HG03571 (cell line): ENCODE measurements at regions not wholly inside any gene's neighbourhood (a gene's known extent, or its start where the extent isn't known, plus 50 kb on each side); places are given as distances from the start of the nearest gene placed in this dataset.

Experiments
- ATAC-seq: cut with Tn5 transposase; IDR thresholded peaks from one replicate; pipeline ENCODE4 v1.9.1; 2021; ENCODE audit not compliant: unreplicated experiment

GRCh38 chr2:181241366-181241765 lies 215.8 kb upstream of the ITGA4 start:
- ATAC-seq = no peak

GRCh38 chr2:181241797-181242196 lies 215.4 kb upstream of the ITGA4 start:
- ATAC-seq = peak; percentile 80

DNA sequence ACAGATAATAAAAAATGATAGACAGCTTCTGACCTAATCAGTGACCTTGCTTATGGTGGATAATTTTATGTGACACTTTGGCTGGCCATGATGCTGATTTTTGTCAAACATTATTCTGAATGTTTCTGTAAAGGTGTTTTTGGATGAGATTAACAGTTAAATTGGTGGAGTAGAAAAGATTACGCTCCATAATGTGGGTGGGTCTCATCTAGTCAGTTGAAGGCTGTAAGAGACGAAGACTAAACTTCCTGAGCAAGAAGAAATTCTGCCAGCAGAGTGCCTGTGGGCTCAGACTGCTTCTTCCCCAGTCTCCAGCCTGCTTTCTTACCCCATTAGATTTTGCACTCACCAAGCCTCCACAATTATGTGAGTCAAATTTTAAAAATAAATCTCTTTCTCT lies 214.9 kb upstream of the ITGA4 start:
- ATAC-seq = no peak

- no peak for ATAC-seq
Observed at GRCh38 chr2:181243319-181243718, 213.9 kb upstream of the ITGA4 start.

- ATAC-seq = no peak
Observed at GRCh38 chr2:181250691-181251090, 206.5 kb upstream of the ITGA4 start.

- no peak for ATAC-seq
Observed at GRCh38 chr2:181252262-181253148, 204.7 kb upstream of the ITGA4 start.

- ATAC-seq = no peak
Observed at GRCh38 chr2:181253438-181253837, 203.7 kb upstream of the ITGA4 start.

GRCh38 chr2:181255651-181256050 lies 201.5 kb upstream of the ITGA4 start:
- no peak for ATAC-seq

- no peak for ATAC-seq
Observed at GRCh38 chr2:181258720-181259119, 198.5 kb upstream of the ITGA4 start.

GRCh38 chr2:181262782-181263181 lies 194.4 kb upstream of the ITGA4 start:
- ATAC-seq = no peak

DNA sequence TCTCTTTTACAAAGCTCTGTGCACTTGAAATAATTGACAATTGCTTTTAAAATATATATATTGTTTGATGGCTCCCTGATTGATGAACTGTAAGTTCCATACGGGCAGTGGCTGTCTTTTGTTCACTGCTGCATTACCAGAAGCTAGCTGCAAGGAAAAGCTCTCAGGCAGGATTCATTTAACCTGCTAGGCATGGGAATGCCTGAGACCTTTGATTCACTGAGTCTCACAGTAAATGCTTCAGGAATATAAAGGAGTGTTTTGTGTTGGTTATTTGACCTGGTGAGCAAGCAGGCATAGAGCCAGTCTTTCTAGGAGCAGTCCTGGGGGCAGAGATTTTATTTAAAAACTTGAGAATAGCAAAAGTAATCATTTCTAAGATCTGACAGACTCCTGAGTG lies 193.2 kb upstream of the ITGA4 start:
- ATAC-seq = no peak

DNA sequence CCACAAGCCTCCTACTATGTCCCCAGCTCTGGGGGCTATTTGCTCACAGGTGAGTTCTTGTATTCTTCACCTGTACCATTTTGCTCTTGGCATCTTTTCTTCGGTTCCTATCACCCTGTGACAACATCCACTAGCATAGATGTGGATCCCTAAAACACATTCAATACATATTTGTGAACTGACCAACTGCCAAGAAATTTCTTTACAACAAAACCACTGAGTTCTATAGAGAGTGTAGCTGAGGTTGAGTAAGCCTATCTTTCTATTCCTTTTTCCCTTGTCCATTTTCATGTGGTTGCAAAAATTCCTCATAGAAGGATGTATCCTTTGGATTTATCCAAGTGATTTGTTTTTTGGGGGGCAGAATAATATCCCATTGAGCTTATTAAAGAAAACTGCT lies 192.7 kb upstream of the ITGA4 start:
- ATAC-seq = no peak

DNA sequence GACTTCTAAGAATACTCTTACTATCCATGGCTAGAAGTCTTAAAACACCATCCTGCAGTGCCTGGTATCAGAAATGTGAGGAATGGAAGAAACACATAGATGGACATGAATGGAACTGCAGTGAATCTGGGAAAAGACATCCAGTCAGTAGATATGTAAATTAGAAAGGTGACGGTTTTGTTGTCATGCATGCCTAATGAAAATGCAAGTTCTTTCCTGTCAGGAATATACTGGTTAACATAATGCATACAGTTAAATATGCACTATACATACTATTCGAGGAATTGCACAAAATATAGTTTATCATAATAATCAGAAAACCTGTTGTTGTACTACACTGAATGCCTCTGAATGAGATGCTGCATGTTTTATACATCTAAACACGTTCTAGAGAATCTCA lies 190.6 kb upstream of the ITGA4 start:
- no peak for ATAC-seq

DNA sequence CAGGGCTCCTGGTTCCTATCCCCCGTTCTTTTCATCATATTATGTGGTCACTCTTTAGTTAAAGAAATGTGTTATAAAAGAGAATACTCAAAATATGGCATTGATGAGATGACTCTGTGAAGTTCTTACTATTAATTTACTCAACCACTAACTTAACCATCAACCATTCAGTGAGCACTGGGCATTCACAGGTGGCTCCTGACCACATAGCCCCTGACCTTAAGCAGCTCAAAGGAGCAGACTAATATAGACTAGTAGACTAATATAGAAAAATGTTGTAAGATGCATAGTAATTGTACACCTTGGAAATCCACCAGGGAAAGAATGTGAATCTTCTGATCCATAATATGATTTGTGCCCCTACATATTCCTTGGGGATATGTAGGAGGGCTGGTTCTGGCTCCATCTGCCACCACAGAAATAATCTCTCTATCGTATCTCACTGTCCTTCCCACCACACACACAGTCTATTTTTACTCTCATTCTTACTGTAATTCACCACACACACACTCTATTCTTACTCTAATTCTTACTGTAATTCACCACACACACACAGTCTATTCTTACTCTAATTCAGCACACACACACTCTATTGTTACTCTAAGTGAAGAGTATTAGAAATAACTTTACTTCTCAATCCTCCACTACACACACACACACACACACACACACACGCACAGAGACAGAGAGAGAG lies 188.9 kb upstream of the ITGA4 start:
- ATAC-seq = peak; percentile 66

GRCh38 chr2:181273986-181274385 lies 183.2 kb upstream of the ITGA4 start:
- no peak for ATAC-seq

GRCh38 chr2:181275643-181276070 lies 181.5 kb upstream of the ITGA4 start:
- ATAC-seq = no peak

DNA sequence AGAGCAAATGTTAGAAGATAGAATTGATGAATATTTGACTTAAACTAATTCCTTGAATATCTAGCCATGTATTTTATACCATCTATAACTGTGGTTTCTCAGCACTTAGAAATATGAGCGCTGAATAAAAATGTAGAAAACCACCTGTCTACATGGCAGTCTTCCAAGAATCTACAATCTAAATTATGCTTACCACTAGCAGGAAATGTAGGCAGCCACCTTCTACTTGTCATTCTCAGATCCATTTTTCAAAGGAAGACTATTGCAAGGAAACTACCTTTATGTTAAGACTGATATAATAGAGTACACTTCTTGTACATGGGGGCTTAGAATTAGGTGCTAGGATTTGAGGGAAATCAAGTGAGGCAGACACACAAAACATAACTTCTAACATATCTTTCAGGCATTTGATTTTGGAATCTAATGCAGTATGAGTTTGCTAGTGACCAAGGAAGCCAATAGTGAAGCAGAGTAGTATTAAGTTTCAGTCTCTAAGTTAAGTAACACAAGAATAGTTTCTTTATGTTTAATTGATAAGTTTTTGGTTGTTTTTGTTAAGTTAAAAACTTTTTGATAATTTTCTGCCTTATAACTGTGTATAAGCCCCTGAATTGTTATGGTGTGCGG lies 175.9 kb upstream of the ITGA4 start:
- peak; percentile 65 for ATAC-seq

DNA sequence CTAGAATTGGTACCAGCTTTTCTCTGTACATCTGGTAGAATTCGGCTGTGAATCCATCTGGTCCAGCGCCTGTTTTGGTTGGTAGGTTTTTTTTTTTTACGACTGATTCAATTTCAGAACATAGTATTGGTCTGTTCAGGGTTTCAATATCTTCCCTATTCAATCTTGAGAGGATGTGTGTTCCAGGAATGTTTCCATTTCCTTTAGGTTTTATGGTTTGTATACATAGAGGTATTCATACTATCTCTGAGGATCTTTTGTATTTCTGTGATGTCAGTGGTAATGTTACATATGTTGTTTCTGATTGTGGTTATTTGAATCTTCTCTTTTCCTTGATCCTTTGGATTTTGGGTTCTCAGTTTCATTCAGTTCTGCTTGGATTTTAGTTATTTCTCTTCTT lies 172.1 kb upstream of the ITGA4 start:
- ATAC-seq = no peak

DNA sequence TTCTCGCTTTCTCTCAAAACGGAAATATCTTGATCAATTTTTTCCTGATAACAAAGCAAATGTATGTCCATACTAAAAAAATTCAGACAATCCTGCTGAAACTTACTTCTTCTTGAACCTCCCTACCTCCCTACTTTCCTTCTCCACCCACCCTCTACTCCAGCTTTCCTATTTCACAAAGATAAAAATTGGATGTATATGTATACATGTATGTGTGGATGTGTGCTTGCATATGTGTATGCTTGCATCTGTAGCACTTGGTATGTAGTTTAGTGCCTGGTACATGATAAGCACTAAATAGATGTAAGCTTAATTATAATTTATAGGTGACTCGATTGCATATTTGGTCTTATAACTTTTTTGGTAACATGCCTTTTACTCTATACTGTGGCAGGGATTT lies 167.5 kb upstream of the ITGA4 start:
- no peak for ATAC-seq

- ATAC-seq = no peak
Observed at GRCh38 chr2:181290182-181290581, 167.0 kb upstream of the ITGA4 start.

- ATAC-seq = no peak
Observed at GRCh38 chr2:181294979-181295378, 162.2 kb upstream of the ITGA4 start.
